Omental fat pad (tissue), 3 donors: ENCODE measurements at regions not wholly inside any gene's neighbourhood (a gene's known extent, or its start where the extent isn't known, plus 50 kb on each side); places are given as distances from the start of the nearest gene placed in this dataset.

Source experiments
- ATAC-seq: fragments of 150-250 bp; one replicate; pipeline ENCODE4 v1.9.1; 2016; ENCODE audit warnings: mild to moderate bottlenecking, moderate library complexity; ENCODE audit not compliant: low FRiP score
- DNase-seq: peaks from one replicate; pipeline ENCODE4 v3.0.0-alpha.2; 2019; ENCODE audit warnings: low spot score
- CTCF ChIP-seq, 3 donors: fragments of 450-650 bp; IDR thresholded peaks; one replicate each; pipeline ENCODE4 v1.5.1; 2016 to 2017; ENCODE audit warnings: antibody characterized with exemption in 3 of 3, mild to moderate bottlenecking in 3 of 3, moderate library complexity in 2 of 3

GRCh38 chr3:110806924-110807323 is 264.7 kb upstream of the NECTIN3 start:
- no peak for TF ChIP-seq CTCF (IDR thresholded peaks at IDR 0.05)
- DNase-seq (no peak), ATAC-seq (no peak)

DNA sequence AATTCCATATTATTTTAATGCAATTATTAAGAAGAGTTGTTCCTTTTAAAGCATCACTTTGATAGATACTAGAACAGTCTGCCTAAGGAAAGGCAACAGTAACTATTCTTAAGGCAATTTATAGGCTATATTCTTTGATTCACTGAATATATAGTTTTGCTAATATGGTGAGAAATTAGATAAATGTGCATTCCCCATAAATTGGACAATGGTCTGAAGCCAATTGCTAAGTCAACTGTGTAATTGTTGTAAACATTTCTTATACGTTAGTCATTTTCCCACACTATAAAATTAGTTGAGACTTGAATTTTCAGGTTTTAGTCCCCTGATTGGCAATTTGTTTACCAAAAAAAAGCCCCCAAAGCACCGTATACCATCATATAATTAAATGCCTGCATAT is 263.0 kb upstream of the NECTIN3 start:
- TF ChIP-seq CTCF (IDR thresholded peaks at IDR 0.05) = no peak
- DNase-seq = no peak
- ATAC-seq = no peak

- ATAC-seq (no peak), DNase-seq (no peak)
- TF ChIP-seq CTCF (IDR thresholded peaks at IDR 0.05) = no peak
Measured at GRCh38 chr3:110810356-110810755, 261.3 kb upstream of the NECTIN3 start.

GRCh38 chr3:110811050-110811449 is 260.6 kb upstream of the NECTIN3 start:
- no peak for ATAC-seq
- TF ChIP-seq CTCF (IDR thresholded peaks at IDR 0.05) = no peak
- DNase-seq = no peak

DNA sequence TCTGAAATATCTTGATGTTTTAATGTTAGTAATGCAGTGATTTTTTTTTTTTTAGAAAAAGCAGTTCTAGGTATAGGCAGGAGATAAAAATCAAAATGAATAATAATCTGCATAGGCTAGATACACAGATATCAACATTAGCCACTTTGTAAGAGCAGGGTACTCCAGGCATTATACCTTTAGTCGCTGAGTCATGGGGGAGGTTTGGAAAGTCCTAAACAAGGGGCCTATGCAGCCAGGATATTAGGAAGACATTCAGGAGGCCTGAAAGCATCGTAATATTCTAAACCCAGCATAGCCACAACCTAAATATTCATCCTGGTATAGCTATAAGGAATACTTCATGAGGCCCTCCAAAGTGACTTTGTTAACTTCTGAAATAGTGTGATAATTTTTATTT is 258.1 kb upstream of the NECTIN3 start:
- no peak for DNase-seq
- TF ChIP-seq CTCF (IDR thresholded peaks at IDR 0.05) = no peak
- ATAC-seq = no peak

DNA sequence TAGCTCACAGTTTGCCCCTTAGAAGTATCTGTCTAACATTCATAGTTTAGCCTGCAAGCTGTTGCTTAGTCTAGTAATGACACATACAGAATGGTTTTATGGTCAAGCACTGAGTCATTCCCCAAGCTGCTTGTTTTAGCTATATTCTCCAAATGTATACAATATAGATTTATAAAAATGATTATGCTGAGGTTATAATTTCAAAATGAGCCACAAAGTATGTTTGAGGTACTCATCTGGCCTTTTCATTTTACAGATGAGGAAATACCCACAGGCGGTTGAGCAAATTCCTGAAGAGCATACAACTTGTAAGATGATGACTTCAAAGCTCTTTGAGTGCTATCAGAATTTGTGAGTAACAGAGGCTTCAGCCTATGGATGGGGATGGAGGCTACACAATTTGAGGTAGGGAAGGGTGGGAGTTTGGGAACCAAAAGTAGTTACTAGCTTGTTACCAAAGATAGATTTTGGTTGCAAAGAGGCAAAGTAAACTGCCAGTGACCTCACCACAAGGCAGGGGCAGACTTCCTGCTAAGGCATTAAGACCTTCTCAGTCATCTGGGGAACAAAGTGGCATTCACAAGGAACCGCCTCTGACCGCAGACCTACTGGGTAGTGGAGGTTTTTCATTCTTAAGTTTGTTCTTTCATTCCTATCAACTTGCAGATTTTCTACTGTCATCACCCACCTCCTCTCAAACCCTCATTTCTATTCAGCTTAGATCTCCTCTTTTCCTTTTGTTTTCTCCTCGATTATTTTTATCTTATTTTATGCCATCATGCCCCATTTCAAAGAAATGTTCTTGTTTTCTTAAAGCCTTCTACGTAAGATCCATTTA is 257.2 kb upstream of the NECTIN3 start:
- no peak for ATAC-seq
- TF ChIP-seq CTCF (IDR thresholded peaks at IDR 0.05) = no peak
- DNase-seq = no peak

- DNase-seq = no peak
- TF ChIP-seq CTCF (IDR thresholded peaks at IDR 0.05) = no peak
- ATAC-seq = no peak
Measured at GRCh38 chr3:110815008-110815583, 256.5 kb upstream of the NECTIN3 start.
